Central memory CD4-positive, alpha-beta T cell (primary cell): ENCODE measurements at regions not wholly inside any gene's neighbourhood (a gene's known extent, or its start where the extent isn't known, plus 50 kb on each side); places are given as distances from the start of the nearest gene placed in this dataset.
"Not testable (repeated sequence)": the region's sequence is repeated elsewhere in the genome, so short reads cannot be mapped to it uniquely, and the experiment has no call there.

Source experiments
- DNase-seq: peaks from one replicate; pipeline ENCODE4 v3.0.0; 2022

DNA sequence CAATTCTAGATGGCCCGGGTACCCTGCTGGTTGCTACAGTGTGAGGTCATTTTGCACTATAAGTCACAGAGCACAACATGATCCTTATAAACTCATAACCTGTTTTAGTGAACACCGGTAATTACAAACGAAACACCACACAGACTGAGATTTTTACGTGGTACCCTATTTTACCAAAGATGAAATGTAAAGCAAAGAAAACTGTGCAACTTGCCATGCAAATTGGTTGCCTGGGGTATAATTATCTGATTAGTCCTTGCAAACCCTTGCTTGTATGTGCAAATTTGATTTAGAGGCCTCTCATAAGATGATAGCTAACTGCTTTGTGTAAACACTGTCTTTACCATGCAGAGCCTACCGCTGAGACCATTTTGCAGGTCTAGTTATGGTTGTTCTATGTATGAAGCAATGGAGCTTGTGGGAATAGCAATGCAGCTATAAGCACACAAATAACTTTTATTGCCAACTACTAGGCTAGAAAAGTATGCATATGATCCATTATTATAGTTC is 372.1 kb upstream of the FAR2 start:
- DNase-seq: no peak

GRCh38 chr12:28777603-28778365 is 371.3 kb upstream of the FAR2 start:
- no peak for DNase-seq

GRCh38 chr12:28780096-28780495 is 369.0 kb upstream of the FAR2 start:
- no peak for DNase-seq

- DNase-seq: no peak
Observed at GRCh38 chr12:28780960-28781359, 368.1 kb upstream of the FAR2 start.

DNA sequence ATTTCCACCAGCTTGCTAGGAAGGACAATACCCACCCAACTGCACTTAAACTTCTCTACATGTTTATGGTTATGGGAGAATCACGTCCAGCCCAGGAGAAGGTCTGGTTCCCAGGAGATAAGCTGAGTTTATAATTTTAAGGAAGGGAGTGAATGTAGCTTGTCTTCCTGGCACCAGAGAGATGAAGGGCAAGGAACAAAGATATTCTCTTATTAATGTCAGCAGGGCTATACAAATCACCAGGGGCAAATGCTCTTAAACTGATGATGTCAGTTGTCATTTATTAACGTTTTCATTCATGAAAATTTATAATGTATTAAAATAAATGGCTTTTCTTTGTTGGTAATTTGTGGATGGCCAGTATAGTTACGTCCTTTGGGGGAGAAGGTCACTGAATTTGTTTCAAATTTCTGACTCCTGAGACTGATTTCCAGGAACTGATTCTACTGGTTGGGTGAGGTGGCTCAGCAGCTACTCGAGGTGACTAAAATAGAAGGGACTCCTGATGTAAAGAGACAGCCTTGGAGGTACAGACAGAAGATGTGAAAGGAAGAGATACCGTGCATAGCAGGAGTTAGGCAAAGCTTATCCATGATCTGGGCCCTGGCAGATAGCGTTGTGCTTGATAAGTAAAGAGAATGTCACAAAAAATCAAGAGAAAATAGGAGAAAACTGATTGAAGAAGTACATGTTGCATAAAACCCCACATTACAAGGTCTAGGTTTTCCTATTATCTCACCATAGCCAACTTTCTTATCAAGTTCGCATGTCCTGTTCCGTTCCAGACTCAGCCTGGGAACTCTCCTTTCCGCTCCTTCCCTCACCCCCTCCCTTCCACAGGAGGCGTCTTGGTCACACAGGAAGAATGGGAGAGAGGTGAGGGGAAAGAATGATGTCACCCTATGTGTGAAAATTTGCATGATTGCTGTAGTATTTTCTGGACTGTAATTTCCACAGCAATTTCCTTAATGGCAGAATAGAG is 367.1 kb upstream of the FAR2 start:
- no peak for DNase-seq

DNA sequence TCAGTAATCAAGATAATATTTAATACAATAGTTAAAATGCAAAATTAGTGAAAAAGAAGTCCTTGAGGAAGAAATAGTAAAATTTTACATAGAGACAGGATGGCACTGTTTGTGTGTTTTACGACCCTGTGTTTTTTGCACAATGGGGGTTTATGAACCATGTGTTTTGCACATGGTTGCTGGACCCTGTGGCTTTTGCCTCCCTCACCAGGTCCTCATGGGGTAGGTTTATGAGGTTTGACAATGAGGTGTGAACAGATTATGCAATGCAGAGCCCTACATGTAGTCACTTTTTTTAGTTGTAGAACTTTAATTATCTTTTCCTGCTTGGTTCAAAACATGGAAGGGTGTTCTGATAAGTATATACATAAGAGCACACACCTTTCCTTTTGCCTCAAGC is 366.3 kb upstream of the FAR2 start:
- no peak for DNase-seq

DNA sequence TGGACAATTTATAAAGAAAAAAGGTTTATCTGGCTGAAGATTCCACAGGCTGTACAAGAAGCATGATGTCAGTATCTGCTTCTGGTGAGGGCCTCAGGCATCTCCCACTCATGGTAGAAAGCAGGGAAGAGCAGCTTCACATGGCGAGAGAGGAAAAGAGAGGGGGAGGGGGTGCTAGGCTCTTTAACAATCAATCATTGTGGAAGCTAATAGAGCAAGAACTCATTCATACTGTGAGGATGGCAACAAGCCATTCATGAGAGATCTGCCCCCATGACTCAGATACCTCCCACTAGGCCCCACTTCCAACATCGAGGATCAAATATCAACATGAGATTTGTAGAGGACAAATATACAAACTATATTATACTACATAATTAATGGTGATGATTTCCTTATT is 361.9 kb upstream of the FAR2 start:
- no peak for DNase-seq

GRCh38 chr12:28788256-28788655 is 360.8 kb upstream of the FAR2 start:
- not testable (repeated sequence) for DNase-seq

GRCh38 chr12:28793581-28794151 is 355.4 kb upstream of the FAR2 start:
- DNase-seq: no peak

DNA sequence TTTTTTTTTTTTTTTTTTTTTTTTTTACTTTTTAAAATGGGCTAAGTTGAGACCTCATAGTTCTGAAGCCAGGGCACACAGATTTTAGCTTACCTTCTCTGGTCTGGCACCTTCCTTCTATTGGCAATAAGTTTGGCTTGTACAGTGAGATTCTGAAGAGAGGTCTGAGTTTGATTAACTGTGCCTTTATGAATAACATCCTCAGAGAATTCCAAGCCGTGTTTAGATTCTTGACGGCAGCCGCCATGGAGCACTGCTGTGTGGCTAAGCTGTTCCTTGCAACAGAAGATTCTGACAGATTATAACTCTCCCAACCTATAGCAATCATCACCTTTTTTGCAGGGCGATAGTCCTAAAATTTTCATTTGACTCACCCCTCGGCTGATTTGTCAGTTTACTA is 354.9 kb upstream of the FAR2 start:
- no peak for DNase-seq

- no peak for DNase-seq
Observed at GRCh38 chr12:28794786-28795185, 354.3 kb upstream of the FAR2 start.

GRCh38 chr12:28795311-28795710 is 353.8 kb upstream of the FAR2 start:
- no peak for DNase-seq

DNA sequence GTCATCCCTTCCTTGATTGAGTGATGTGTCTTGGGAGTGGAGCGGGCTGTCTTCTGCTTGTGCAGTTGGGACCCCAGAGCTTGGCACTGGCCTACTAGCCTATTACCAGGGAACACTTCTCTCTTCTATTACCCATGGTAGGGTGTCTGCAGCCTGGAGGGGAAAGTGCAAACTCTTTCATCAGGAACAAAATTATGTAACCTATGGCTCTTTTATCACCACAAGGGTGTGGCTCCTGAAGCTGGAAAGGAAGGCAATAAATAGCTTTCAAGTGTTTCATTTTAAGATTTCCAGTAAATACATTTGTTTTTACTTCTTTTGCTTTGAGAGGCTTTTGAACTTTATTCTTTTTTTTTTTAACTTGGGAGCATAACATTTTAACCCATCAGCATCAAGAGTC is 349.7 kb upstream of the FAR2 start:
- DNase-seq: no peak

GRCh38 chr12:28800129-28800528 is 348.9 kb upstream of the FAR2 start:
- no peak for DNase-seq

- DNase-seq: no peak
Observed at GRCh38 chr12:28802706-28803438, 346.2 kb upstream of the FAR2 start.

DNA sequence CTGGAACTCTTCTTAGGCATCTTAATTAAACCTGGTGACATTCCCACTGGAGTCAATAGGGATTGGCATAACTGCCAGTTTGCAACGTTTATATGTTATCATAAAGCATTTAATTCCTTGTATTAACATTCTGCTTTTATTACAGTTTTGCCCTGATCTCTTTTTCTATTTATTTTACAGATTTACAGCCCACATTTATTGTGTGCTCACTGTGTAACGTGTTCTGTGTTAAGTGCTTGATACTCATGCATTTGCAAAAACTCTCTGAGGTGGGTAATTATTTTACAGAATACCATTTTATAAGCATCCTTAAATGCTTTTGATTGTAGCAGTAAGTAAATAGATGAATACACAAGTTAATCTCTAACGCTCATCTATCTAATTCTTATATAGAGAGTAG is 341.5 kb upstream of the FAR2 start:
- DNase-seq: no peak

DNA sequence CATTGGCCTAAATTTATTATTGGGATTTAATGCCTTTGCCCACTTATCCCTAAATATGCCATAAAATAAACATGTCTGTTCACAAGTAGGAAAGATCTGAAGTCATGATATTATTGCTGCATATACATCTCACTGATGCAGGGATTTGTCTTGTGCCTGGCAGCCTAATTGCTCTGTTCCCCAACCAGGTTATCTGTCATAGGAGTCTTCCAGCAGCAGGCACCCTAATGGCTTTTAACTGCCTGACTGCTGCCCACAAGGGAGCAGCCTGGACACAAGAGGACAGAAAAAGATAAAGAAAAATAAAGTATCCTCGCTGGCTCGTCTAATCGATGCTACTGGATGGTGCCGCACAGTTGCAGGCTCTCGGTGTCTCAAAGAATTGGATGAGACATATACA is 337.6 kb upstream of the FAR2 start:
- DNase-seq: no peak

DNA sequence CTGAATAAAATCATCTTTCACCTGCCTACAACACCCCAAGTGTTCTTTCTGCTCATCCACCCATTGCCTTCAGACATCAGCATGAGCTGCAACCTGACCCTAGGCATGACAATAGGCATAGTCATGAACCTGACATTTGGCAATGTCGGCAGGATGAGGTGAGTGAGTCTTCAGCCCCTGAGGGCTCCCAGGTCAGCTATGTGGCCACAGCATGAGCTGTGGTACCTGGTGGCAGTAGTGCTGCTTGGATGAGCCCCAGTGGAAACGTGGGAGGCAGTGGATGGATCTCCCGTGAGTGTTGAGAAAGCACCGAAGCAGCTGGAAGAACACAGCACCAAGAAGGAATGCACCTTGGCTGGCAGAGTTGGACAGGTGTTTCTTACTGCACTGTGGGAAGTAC is 334.8 kb upstream of the FAR2 start:
- no peak for DNase-seq

DNA sequence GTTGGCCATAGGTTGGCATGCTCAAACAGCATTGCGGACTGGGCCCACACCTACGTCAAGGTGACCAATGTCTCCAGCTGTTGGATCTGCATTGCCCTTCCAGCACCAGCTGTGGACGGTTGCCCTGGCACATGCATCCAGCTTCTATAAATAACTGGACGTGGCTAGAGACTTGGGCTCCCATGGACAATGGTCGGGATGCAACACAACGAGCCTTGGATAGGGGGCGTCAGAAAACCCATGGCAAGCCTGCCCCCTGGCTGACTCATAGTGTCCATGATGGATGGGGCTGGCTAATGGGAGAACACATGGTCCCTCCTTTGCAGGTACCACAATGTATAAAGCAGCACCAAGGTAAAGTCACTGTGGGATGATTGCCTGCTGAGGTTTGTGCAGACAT is 331.6 kb upstream of the FAR2 start:
- no peak for DNase-seq

- no peak for DNase-seq
Observed at GRCh38 chr12:28824193-28824846, 324.8 kb upstream of the FAR2 start.

DNA sequence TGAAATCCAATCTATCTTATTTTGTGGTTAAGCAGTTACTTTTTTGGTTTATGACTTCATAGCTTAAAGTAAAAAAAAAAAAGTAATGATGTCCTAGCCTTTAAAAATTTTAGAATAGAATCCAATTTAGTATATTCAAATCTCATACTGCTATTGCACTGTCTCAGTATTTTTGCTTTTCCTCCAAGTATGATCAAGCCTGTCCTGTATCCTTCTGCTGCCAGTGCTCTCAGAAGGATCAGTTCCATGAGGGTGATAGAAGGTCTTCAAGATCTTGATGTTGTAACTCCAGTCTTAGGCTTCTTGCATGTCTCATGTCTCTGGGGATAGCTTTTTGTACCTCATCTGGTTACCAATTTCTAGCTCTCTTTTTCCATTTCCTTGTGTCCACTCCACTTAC is 324.2 kb upstream of the FAR2 start:
- DNase-seq: no peak

DNA sequence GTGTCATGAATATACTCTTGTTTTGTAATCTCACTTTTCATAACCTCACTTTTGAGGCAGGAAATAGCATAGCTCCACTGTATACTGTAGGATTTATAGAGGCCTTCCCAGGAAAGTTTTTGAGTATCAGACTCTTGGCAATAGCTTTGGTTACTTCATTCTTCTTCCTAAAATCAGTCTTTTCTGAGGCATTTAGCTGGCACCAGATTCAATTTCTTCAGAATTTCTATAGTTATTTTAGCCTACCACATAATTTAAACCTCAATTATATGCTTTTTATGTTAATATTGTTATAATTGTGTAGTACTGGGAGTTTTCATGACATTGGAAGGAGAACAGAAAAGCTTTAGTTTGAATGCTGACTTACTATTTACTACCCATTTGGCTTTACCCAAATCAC is 322.3 kb upstream of the FAR2 start:
- DNase-seq: no peak
